SK-N-SH (cell line): ENCODE measurements at regions not wholly inside any gene's neighbourhood (a gene's known extent, or its start where the extent isn't known, plus 50 kb on each side); places are given as distances from the start of the nearest gene placed in this dataset.

ENCODE experiments used
- CTCF ChIA-PET: fragments of 300-600, 350-600 bp; formaldehyde crosslinking; extraction: SDS; loops from one replicate; lab custom pipeline; 2021; lab: Yijun Ruan, JAX
- POLR2A ChIA-PET: fragments of 350-600 bp; sonication (Branson Sonifier 250); formaldehyde crosslinking; extraction: SDS; loops from one replicate; lab custom pipeline; 2020; ENCODE audit warnings: antibody characterized with exemption, inconsistent platforms; lab: Yijun Ruan, JAX
- DNase-seq: peaks from one replicate; pipeline ENCODE4 v3.0.0; 2012
- H2AFZ ChIP-seq: fragments of 200-600 bp; sonication (generic); 2 replicates; pipeline ENCODE4 v1.8.1; 2016; ENCODE audit warnings: antibody characterized with exemption, mild to moderate bottlenecking, low read depth
- H3F3A ChIP-seq: fragments of 200-600 bp; sonication (generic); replicated peaks from 2 replicates; pipeline ENCODE3; 2016; ENCODE audit warnings: antibody characterized with exemption, mild to moderate bottlenecking; ENCODE audit not compliant: insufficient read depth
- H3K27ac ChIP-seq, 2 experiments: fragments of 200-500 bp in 1 of 2; fragments of 200-600 bp in 1 of 2; sonication (Bioruptor generic) in 1 of 2; sonication (generic), shearing (Covaris generic) in 1 of 2; 2 replicates each; pipeline versions ENCODE4 v1.5.1 to v1.6.1; 2014 to 2016; ENCODE audit warnings: low read depth in 2 of 2, inconsistent platforms in 1 of 2, low read length in 1 of 2, mild to moderate bottlenecking in 1 of 2, mixed read lengths in 1 of 2
- H3K27me3 ChIP-seq: fragments of 200-600 bp; sonication (generic), shearing (Covaris generic); 2 replicates; pipeline ENCODE4 v1.6.1; 2016; ENCODE audit warnings: mixed run types; ENCODE audit not compliant: insufficient read depth
- H3K36me3 ChIP-seq, 2 experiments: fragments of 200-500 bp in 1 of 2; fragments of 200-600 bp in 1 of 2; sonication (Bioruptor generic) in 1 of 2; sonication (generic) in 1 of 2; replicated peaks in 1 of 2; 2 replicates each; pipeline versions ENCODE3 to v1.5.1; 2014 to 2016; ENCODE audit warnings: low read length in 1 of 2, mild to moderate bottlenecking in 1 of 2; ENCODE audit not compliant: insufficient read depth in 2 of 2, control insufficient read depth in 1 of 2
- H3K4me1 ChIP-seq, 2 experiments: fragments of 200-500 bp in 1 of 2; fragments of 200-600 bp in 1 of 2; sonication (Bioruptor generic) in 1 of 2; sonication (generic), shearing (Covaris generic) in 1 of 2; 2 replicates each; pipeline versions ENCODE4 v1.5.1 to v1.6.1; 2014 to 2016; ENCODE audit warnings: low read depth in 1 of 2, low read length in 1 of 2, mixed run types in 1 of 2; ENCODE audit not compliant: insufficient read depth in 2 of 2, control insufficient read depth in 1 of 2
- H3K4me2 ChIP-seq: fragments of 200-600 bp; sonication (generic), shearing (Covaris generic); 2 replicates; pipeline ENCODE4 v1.6.1; 2017; ENCODE audit warnings: mixed run types
- H3K4me3 ChIP-seq, 2 experiments: fragments of 200-500 bp in 1 of 2; fragments of 200-600 bp in 1 of 2; sonication (Bioruptor generic) in 1 of 2; sonication (generic), shearing (Covaris generic) in 1 of 2; 2 replicates each; pipeline versions ENCODE4 v1.5.1 to v1.8.1; 2014 to 2016; ENCODE audit warnings: low read depth in 2 of 2, inconsistent platforms in 1 of 2, low read length in 1 of 2, mild to moderate bottlenecking in 1 of 2, mixed read lengths in 1 of 2, moderate library complexity in 1 of 2
- H3K79me2 ChIP-seq: fragments of 200-600 bp; sonication (generic); 2 replicates; pipeline ENCODE4 v1.8.1; 2017; ENCODE audit warnings: mild to moderate bottlenecking; ENCODE audit not compliant: insufficient read depth
- H3K9ac ChIP-seq: fragments of 200-600 bp; sonication (generic); 2 replicates; pipeline ENCODE4 v1.6.1; 2017; ENCODE audit warnings: mixed run types
- H3K9me2 ChIP-seq: fragments of 200-600 bp; sonication (generic); 2 replicates; pipeline ENCODE4 v1.6.1; 2017; ENCODE audit warnings: mixed run types
- H3K9me3 ChIP-seq: fragments of 200-600 bp; sonication (generic); 2 replicates; pipeline ENCODE4 v1.6.1; 2017; ENCODE audit warnings: mixed run types, mild to moderate bottlenecking, moderate library complexity
- H4K20me1 ChIP-seq: fragments of 200-600 bp; sonication (generic); 2 replicates; pipeline ENCODE4 v1.6.1; 2017; ENCODE audit warnings: mild to moderate bottlenecking, mixed run types; ENCODE audit not compliant: insufficient read depth
- ELF1 ChIP-seq: IDR thresholded peaks from 2 replicates; pipeline ENCODE4 v1.4.0; 2012
- FOSL2 ChIP-seq: IDR thresholded peaks from 2 replicates; pipeline ENCODE4 v1.4.0; 2012; ENCODE audit warnings: low read depth, mild to moderate bottlenecking, moderate library complexity, borderline replicate concordance
- FOXM1 ChIP-seq: IDR thresholded peaks from 2 replicates; pipeline ENCODE4 v1.4.0; 2012; ENCODE audit warnings: low read depth, mild to moderate bottlenecking
- GATA2 ChIP-seq: sonication (generic); formaldehyde crosslinking; IDR thresholded peaks from 2 replicates; pipeline ENCODE4 v1.5.0; 2020; ENCODE audit warnings: mild to moderate bottlenecking, missing genetic modification reagents
- IRF3 ChIP-seq: fragments of 150-350 bp; IDR thresholded peaks from 2 replicates; pipeline ENCODE4 v1.6.1; 2016; ENCODE audit warnings: mild to moderate bottlenecking, low read depth, low read length
- MEF2A ChIP-seq: IDR thresholded peaks from 2 replicates; pipeline ENCODE4 v1.4.0; 2012; ENCODE audit warnings: low read depth, borderline replicate concordance
- MXI1 ChIP-seq: IDR thresholded peaks from 2 replicates; pipeline ENCODE4 v1.6.1; 2012; ENCODE audit warnings: mild to moderate bottlenecking, low read depth, low read length, improper control_type of control experiment
- NRF1 ChIP-seq: IDR thresholded peaks from 2 replicates; pipeline ENCODE4 v1.6.1; 2012; ENCODE audit warnings: low read depth, mild to moderate bottlenecking, low read length
- PBX3 ChIP-seq: IDR thresholded peaks from 2 replicates; pipeline ENCODE4; 2012
- POLR2AphosphoS5 ChIP-seq: IDR thresholded peaks from 2 replicates; pipeline ENCODE4 v1.6.1; 2012; ENCODE audit warnings: low read depth, low read length
- RAD21 ChIP-seq: IDR thresholded peaks from 2 replicates; pipeline ENCODE4 v1.6.1; 2012; ENCODE audit warnings: mild to moderate bottlenecking, low read length
- RCOR1 ChIP-seq: fragments of 150-350 bp; IDR thresholded peaks from 2 replicates; pipeline ENCODE4 v1.6.1; 2017; ENCODE audit warnings: antibody characterized with exemption, low read length
- RFX5 ChIP-seq: IDR thresholded peaks from 2 replicates; pipeline ENCODE4 v1.6.1; 2012; ENCODE audit warnings: mild to moderate bottlenecking, improper control_type of control experiment, low read length
- SIN3A ChIP-seq: IDR thresholded peaks from 2 replicates; pipeline ENCODE4 v1.6.1; 2012; ENCODE audit warnings: low read depth, mild to moderate bottlenecking, low read length, moderate library complexity, borderline replicate concordance
- SMC3 ChIP-seq: IDR thresholded peaks from 2 replicates; pipeline ENCODE4 v1.6.1; 2012; ENCODE audit warnings: low read depth, low read length, improper control_type of control experiment
- TAF1 ChIP-seq: IDR thresholded peaks from 2 replicates; pipeline ENCODE4 v1.6.1; 2012; ENCODE audit warnings: low read depth, mild to moderate bottlenecking, low read length, moderate library complexity, borderline replicate concordance
- TEAD4 ChIP-seq: IDR thresholded peaks from 2 replicates; pipeline ENCODE4 v1.4.0; 2012; ENCODE audit warnings: mild to moderate bottlenecking, borderline replicate concordance; ENCODE audit not compliant: insufficient read depth
- USF1 ChIP-seq: IDR thresholded peaks from 2 replicates; pipeline ENCODE4 v1.4.0; 2012; ENCODE audit warnings: low read depth, borderline replicate concordance
- YY1 ChIP-seq: IDR thresholded peaks from 2 replicates; pipeline ENCODE4 v1.4.0; 2012; ENCODE audit warnings: low read depth, mild to moderate bottlenecking
- WGBS: methylation state at CpG from one replicate; pipeline ENCODE4 v1.1.6; 2017; ENCODE audit warnings: low lambda C conversion rate; 5-methylcytosine and 5-hydroxymethylcytosine counted together
- TF ChIP-seq, protein P1 (sequence below): IDR thresholded peaks from 2 replicates; pipeline ENCODE4 v1.4.0; 2012; ENCODE audit warnings: low read depth
- TF ChIP-seq, protein P2 (sequence below): IDR thresholded peaks from 2 replicates; pipeline ENCODE4 v1.6.1; 2012; ENCODE audit warnings: mild to moderate bottlenecking, low read depth, low read length, moderate library complexity

GRCh38 chr10:6980353-6980752, 400.3 kb upstream of the PRKCQ start:
- Histone ChIP-seq H2AFZ (no peak overlapping the region), H3K9me2 (no peaks in the 10 kb centered on the region), H3K4me3 (no peak overlapping the region), H3K79me2 (no peaks in the 10 kb centered on the region), H3K27ac (no peak overlapping the region), H3K27me3 (no peaks in the 10 kb centered on the region; the same call in 1 of the 2 replicates), H4K20me1 (no peaks in the 10 kb centered on the region), H3K9me3 (no peaks in the 10 kb centered on the region), H3K4me1 (no peaks in the 10 kb centered on the region), H3K9ac (no peak overlapping the region), H3K36me3 (no peaks in the 10 kb centered on the region), H3K4me2 (no peak overlapping the region), H3F3A (no peaks in the 10 kb centered on the region)
- DNase-seq: no peak
- TF ChIP-seq FOXM1: no peak
- TF ChIP-seq TEAD4: no peak
- no peak for TF ChIP-seq ELF1
- TF ChIP-seq, protein P1, sequence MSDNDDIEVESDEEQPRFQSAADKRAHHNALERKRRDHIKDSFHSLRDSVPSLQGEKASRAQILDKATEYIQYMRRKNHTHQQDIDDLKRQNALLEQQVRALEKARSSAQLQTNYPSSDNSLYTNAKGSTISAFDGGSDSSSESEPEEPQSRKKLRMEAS: no peak
- no peak for TF ChIP-seq SIN3A
- TF ChIP-seq SMC3: no peak
- no peak for TF ChIP-seq RAD21
- TF ChIP-seq NRF1: no peak
- TF ChIP-seq FOSL2: no peak
- no peak for TF ChIP-seq RCOR1
- no peak for TF ChIP-seq POLR2AphosphoS5
- no peak for TF ChIP-seq YY1
- no peak for TF ChIP-seq PBX3
- no peak for TF ChIP-seq RFX5
- no peak for TF ChIP-seq MXI1
- no peak for TF ChIP-seq TAF1
- no peak for TF ChIP-seq GATA2
- ChIA-PET POLR2A (no interaction called here), CTCF (no interaction called here)
- 17% methylated on average over 4 of the region's 4 CpGs for WGBS

GRCh38 chr10:6979371-6979770, 399.3 kb upstream of the PRKCQ start:
- Histone ChIP-seq H3F3A (no peaks in the 10 kb centered on the region), H3K4me3 (no peak overlapping the region), H2AFZ (no peak overlapping the region), H3K79me2 (no peaks in the 10 kb centered on the region), H3K4me2 (no peak overlapping the region), H3K4me1 (no peaks in the 10 kb centered on the region), H3K27me3 (no peaks in the 10 kb centered on the region; the same call in 1 of the 2 replicates), H3K27ac (no peak overlapping the region), H3K9me2 (no peaks in the 10 kb centered on the region), H3K36me3 (no peaks in the 10 kb centered on the region), H3K9ac (no peak overlapping the region), H4K20me1 (no peaks in the 10 kb centered on the region), H3K9me3 (no peaks in the 10 kb centered on the region)
- ChIA-PET CTCF (no interaction called here), POLR2A (no interaction called here)
- 53% methylated on average over 7 of the region's 7 CpGs for WGBS
- no peak for TF ChIP-seq ELF1
- TF ChIP-seq, protein P1: no peak
- no peak for TF ChIP-seq POLR2AphosphoS5
- TF ChIP-seq RAD21: no peak
- no peak for TF ChIP-seq SMC3
- TF ChIP-seq, protein P2, sequence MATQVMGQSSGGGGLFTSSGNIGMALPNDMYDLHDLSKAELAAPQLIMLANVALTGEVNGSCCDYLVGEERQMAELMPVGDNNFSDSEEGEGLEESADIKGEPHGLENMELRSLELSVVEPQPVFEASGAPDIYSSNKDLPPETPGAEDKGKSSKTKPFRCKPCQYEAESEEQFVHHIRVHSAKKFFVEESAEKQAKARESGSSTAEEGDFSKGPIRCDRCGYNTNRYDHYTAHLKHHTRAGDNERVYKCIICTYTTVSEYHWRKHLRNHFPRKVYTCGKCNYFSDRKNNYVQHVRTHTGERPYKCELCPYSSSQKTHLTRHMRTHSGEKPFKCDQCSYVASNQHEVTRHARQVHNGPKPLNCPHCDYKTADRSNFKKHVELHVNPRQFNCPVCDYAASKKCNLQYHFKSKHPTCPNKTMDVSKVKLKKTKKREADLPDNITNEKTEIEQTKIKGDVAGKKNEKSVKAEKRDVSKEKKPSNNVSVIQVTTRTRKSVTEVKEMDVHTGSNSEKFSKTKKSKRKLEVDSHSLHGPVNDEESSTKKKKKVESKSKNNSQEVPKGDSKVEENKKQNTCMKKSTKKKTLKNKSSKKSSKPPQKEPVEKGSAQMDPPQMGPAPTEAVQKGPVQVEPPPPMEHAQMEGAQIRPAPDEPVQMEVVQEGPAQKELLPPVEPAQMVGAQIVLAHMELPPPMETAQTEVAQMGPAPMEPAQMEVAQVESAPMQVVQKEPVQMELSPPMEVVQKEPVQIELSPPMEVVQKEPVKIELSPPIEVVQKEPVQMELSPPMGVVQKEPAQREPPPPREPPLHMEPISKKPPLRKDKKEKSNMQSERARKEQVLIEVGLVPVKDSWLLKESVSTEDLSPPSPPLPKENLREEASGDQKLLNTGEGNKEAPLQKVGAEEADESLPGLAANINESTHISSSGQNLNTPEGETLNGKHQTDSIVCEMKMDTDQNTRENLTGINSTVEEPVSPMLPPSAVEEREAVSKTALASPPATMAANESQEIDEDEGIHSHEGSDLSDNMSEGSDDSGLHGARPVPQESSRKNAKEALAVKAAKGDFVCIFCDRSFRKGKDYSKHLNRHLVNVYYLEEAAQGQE: no peak
- TF ChIP-seq FOSL2: no peak
- no peak for TF ChIP-seq USF1
- TF ChIP-seq MEF2A: no peak
- no peak for TF ChIP-seq RCOR1
- TF ChIP-seq IRF3: no peak
- no peak for DNase-seq
